HL-60 (cell line): ENCODE measurements at regions not wholly inside any gene's neighbourhood (a gene's known extent, or its start where the extent isn't known, plus 50 kb on each side); places are given as distances from the start of the nearest gene placed in this dataset.

ENCODE experiments used
- DNase-seq, 2 experiments: peaks; one replicate each; pipeline ENCODE4 v3.0.0-alpha.2; 2010 to 2020; ENCODE audit warnings: low read depth in 1 of 2, low spot score in 1 of 2
- H3K27ac ChIP-seq: fragments of 250-450 bp; sonication (Bioruptor Pico); replicated peaks from 2 replicates; pipeline ENCODE4 v1.5.1; 2020; ENCODE audit warnings: mild to moderate bottlenecking, moderate library complexity
- H3K27me3 ChIP-seq: fragments of 250-450 bp; sonication (Bioruptor Pico); 2 replicates; pipeline ENCODE4 v1.5.1; 2021; ENCODE audit warnings: mild to moderate bottlenecking, moderate library complexity; ENCODE audit not compliant: insufficient read depth, poor library complexity, severe bottlenecking
- H3K4me3 ChIP-seq: replicated peaks from 2 replicates; pipeline ENCODE4 v1.5.1; 2011; ENCODE audit warnings: mild to moderate bottlenecking, control low read depth, low read length; ENCODE audit not compliant: insufficient read depth
- CTCF ChIP-seq: IDR thresholded peaks from one replicate; pipeline ENCODE4 v1.5.1; 2011; ENCODE audit warnings: low read length, control low read depth, inconsistent platforms; ENCODE audit not compliant: insufficient read depth
- GABPA ChIP-seq: IDR thresholded peaks from 2 replicates; pipeline ENCODE4 v1.6.1; 2012; ENCODE audit warnings: low read depth
- POLR2AphosphoS5 ChIP-seq: IDR thresholded peaks from 2 replicates; pipeline ENCODE4 v1.6.1; 2012; ENCODE audit warnings: low read depth
- REST ChIP-seq: IDR thresholded peaks from 2 replicates; pipeline ENCODE4 v1.6.1; 2012; ENCODE audit warnings: low read depth; ENCODE audit not compliant: insufficient replicate concordance
- SPI1 ChIP-seq: IDR thresholded peaks from 2 replicates; pipeline ENCODE4 v1.6.1; 2012; ENCODE audit warnings: low read depth, mild to moderate bottlenecking, borderline replicate concordance

GRCh38 chr13:31870511-31870910, 131.2 kb downstream of the RXFP2 start:
- DNase-seq, result no peak
- Histone ChIP-seq H3K27ac (no peak overlapping the region), H3K4me3 (no peak overlapping the region), H3K27me3 (no peaks in the 10 kb centered on the region)
- TF ChIP-seq REST (no peak), POLR2AphosphoS5 (no peak), CTCF (no peak), GABPA (no peak), SPI1 (no peak)

- no peak for DNase-seq
- TF ChIP-seq CTCF (no peak), SPI1 (no peak), GABPA (no peak), POLR2AphosphoS5 (no peak), REST (no peak)
- H3K27ac ChIP-seq, result no peak overlapping the region
These were observed 133.8 kb downstream of the RXFP2 start for GRCh38 chr13:31873145-31873544.

GRCh38 chr13:31875134-31875533, 135.8 kb downstream of the RXFP2 start:
- no peak overlapping the region for H3K4me3 ChIP-seq
- DNase-seq, result no peak
- no peaks in the 10 kb centered on the region for H3K27me3 ChIP-seq
- no peak overlapping the region for H3K27ac ChIP-seq
- TF ChIP-seq SPI1, result no peak
- TF ChIP-seq CTCF, result no peak
- TF ChIP-seq POLR2AphosphoS5, result no peak
- TF ChIP-seq GABPA, result no peak
- no peak for TF ChIP-seq REST

More at GRCh38 chr13:31873145-31873544, 133.8 kb downstream of the RXFP2 start:
- H3K4me3 ChIP-seq, result no peak overlapping the region
- no peaks in the 10 kb centered on the region for H3K27me3 ChIP-seq
